HEK293 (cell line): ENCODE measurements at regions not wholly inside any gene's neighbourhood (a gene's known extent, or its start where the extent isn't known, plus 50 kb on each side); places are given as distances from the start of the nearest gene placed in this dataset.
A peak's percentile ranks its signal among the peaks of the same experiment; 100 is the strongest.

Experiments
- CTCF ChIA-PET: fragments of 350-600 bp; formaldehyde crosslinking; extraction: SDS; loops from one replicate; lab custom pipeline; 2021; ENCODE audit warnings: antibody characterized with exemption; lab: Yijun Ruan, JAX
- POLR2A ChIA-PET: fragments of 300-600 bp; formaldehyde crosslinking; extraction: SDS; loops from one replicate; lab custom pipeline; 2020; ENCODE audit warnings: antibody characterized with exemption, inconsistent platforms; lab: Yijun Ruan, JAX
- H3K27ac ChIP-seq: fragments of 200-500 bp; sonication (Bioruptor generic); 2 replicates; pipeline ENCODE4 v1.5.1; 2014; ENCODE audit warnings: low read depth, low read length, control low read depth, inconsistent platforms; ENCODE audit errors: extremely low read depth
- H3K36me3 ChIP-seq, 2 experiments: fragments of 200-500 bp in 1 of 2; sonication (Bioruptor generic) in 1 of 2; 1 replicate in 1 of 2; 2 replicates in 1 of 2; pipeline ENCODE4 v1.5.1; 2014 to 2017; ENCODE audit warnings: inconsistent platforms in 2 of 2, low read length in 2 of 2; ENCODE audit not compliant: control insufficient read depth in 2 of 2, insufficient read depth in 1 of 2
- H3K4me1 ChIP-seq: fragments of 200-500 bp; sonication (Bioruptor generic); 2 replicates; pipeline ENCODE4 v1.5.1; 2014; ENCODE audit warnings: mild to moderate bottlenecking, low read length, inconsistent platforms; ENCODE audit not compliant: control insufficient read depth, insufficient read depth
- H3K4me3 ChIP-seq: 2 replicates; pipeline ENCODE4 v1.5.1; 2011; ENCODE audit warnings: low read depth, mild to moderate bottlenecking, control low read depth, low read length, moderate library complexity
- H3K9me3 ChIP-seq: fragments of 200-500 bp; sonication (Bioruptor generic); 2 replicates; pipeline ENCODE4 v1.5.1; 2014; ENCODE audit warnings: low read depth, low read length, inconsistent platforms; ENCODE audit not compliant: control insufficient read depth, insufficient read depth
- BCL11A ChIP-seq: fragments of 450-650 bp; formaldehyde crosslinking; IDR thresholded peaks from 2 replicates; pipeline ENCODE4 v1.5.1; 2016; ENCODE audit warnings: low read depth, missing biosample characterization, missing genetic modification characterization
- FEZF1 ChIP-seq: fragments of 450-650 bp; formaldehyde crosslinking; IDR thresholded peaks from 2 replicates; pipeline ENCODE4 v1.5.1; 2016; ENCODE audit warnings: missing biosample characterization, missing genetic modification characterization
- HOXC10 ChIP-seq: sonication (generic); formaldehyde crosslinking; IDR thresholded peaks from 2 replicates; pipeline ENCODE4 v1.8.1; 2023; ENCODE audit warnings: mild to moderate bottlenecking, missing genetic modification reagents
- HOXD13 ChIP-seq: sonication (generic); formaldehyde crosslinking; IDR thresholded peaks from 2 replicates; pipeline ENCODE4 v1.8.0; 2022; ENCODE audit warnings: missing genetic modification reagents, borderline replicate concordance
- KLF1 ChIP-seq: fragments of 450-650 bp; formaldehyde crosslinking; IDR thresholded peaks from 2 replicates; pipeline ENCODE4 v1.5.1; 2016; ENCODE audit warnings: missing biosample characterization, missing genetic modification characterization
- PRDM6 ChIP-seq: fragments of 450-650 bp; formaldehyde crosslinking; IDR thresholded peaks from 2 replicates; pipeline ENCODE4 v1.5.1; 2017; ENCODE audit warnings: missing biosample characterization, missing genetic modification characterization
- SCRT1 ChIP-seq: fragments of 450-650 bp; formaldehyde crosslinking; IDR thresholded peaks from 2 replicates; pipeline ENCODE4 v1.5.1; 2016; ENCODE audit warnings: missing biosample characterization, missing genetic modification characterization, borderline replicate concordance
- WT1 ChIP-seq: fragments of 450-650 bp; formaldehyde crosslinking; IDR thresholded peaks from 2 replicates; pipeline ENCODE4 v1.5.1; 2016; ENCODE audit warnings: missing biosample characterization, missing genetic modification characterization
- ZEB2 ChIP-seq: fragments of 450-650 bp; formaldehyde crosslinking; IDR thresholded peaks from 2 replicates; pipeline ENCODE4 v1.5.1; 2016; ENCODE audit warnings: missing biosample characterization, missing genetic modification characterization
- ZFHX2 ChIP-seq: fragments of 450-650 bp; formaldehyde crosslinking; conservative IDR thresholded peaks from 2 replicates; pipeline ENCODE4 v1.5.1; 2016; ENCODE audit warnings: missing biosample characterization, missing genetic modification characterization
- ZNF121 ChIP-seq: fragments of 450-650 bp; formaldehyde crosslinking; IDR thresholded peaks from 2 replicates; pipeline ENCODE4 v1.5.1; 2016; ENCODE audit warnings: missing biosample characterization, missing genetic modification characterization
- ZNF174 ChIP-seq: fragments of 450-650 bp; formaldehyde crosslinking; IDR thresholded peaks from 2 replicates; pipeline ENCODE4 v1.5.0; 2017; ENCODE audit warnings: missing biosample characterization, mild to moderate bottlenecking, missing genetic modification characterization
- ZNF175 ChIP-seq: fragments of 450-650 bp; formaldehyde crosslinking; IDR thresholded peaks from 2 replicates; pipeline ENCODE4 v1.5.1; 2016; ENCODE audit warnings: missing biosample characterization, missing genetic modification characterization
- ZNF2 ChIP-seq: fragments of 450-650 bp; formaldehyde crosslinking; IDR thresholded peaks from 2 replicates; pipeline ENCODE4 v1.5.1; 2016; ENCODE audit warnings: missing biosample characterization, missing genetic modification characterization
- ZNF239 ChIP-seq: fragments of 450-650 bp; formaldehyde crosslinking; IDR thresholded peaks from 2 replicates; pipeline ENCODE4 v1.5.1; 2016; ENCODE audit warnings: missing biosample characterization, missing genetic modification characterization
- ZNF335 ChIP-seq: fragments of 450-650 bp; formaldehyde crosslinking; conservative IDR thresholded peaks from 2 replicates; pipeline ENCODE4 v1.5.1; 2016; ENCODE audit warnings: missing biosample characterization, missing genetic modification characterization
- ZNF354C ChIP-seq: fragments of 450-650 bp; formaldehyde crosslinking; IDR thresholded peaks from 2 replicates; pipeline ENCODE4 v1.5.1; 2016; ENCODE audit warnings: missing biosample characterization, missing genetic modification characterization, low read depth, borderline replicate concordance
- ZNF404 ChIP-seq: fragments of 450-650 bp; formaldehyde crosslinking; IDR thresholded peaks from 2 replicates; pipeline ENCODE4 v1.5.1; 2017; ENCODE audit warnings: missing biosample characterization, missing genetic modification characterization
- ZNF433 ChIP-seq: fragments of 450-650 bp; formaldehyde crosslinking; IDR thresholded peaks from 2 replicates; pipeline ENCODE4 v1.5.1; 2016; ENCODE audit warnings: missing biosample characterization, missing genetic modification characterization, low read depth
- ZNF518A ChIP-seq: fragments of 450-650 bp; formaldehyde crosslinking; conservative IDR thresholded peaks from 2 replicates; pipeline ENCODE4 v1.5.1; 2016; ENCODE audit warnings: low read depth, missing biosample characterization, missing genetic modification characterization
- ZNF561 ChIP-seq: fragments of 450-650 bp; IDR thresholded peaks from 2 replicates; pipeline ENCODE4 v1.5.1; 2018; ENCODE audit warnings: missing biosample characterization, missing genetic modification characterization, borderline replicate concordance
- ZNF580 ChIP-seq: fragments of 450-650 bp; formaldehyde crosslinking; IDR thresholded peaks from 2 replicates; pipeline ENCODE4 v1.5.1; 2016; ENCODE audit warnings: missing biosample characterization, missing genetic modification characterization
- ZNF624 ChIP-seq: fragments of 450-650 bp; formaldehyde crosslinking; IDR thresholded peaks from 2 replicates; pipeline ENCODE4 v1.5.1; 2017; ENCODE audit warnings: missing biosample characterization, missing genetic modification characterization
- ZNF658 ChIP-seq: fragments of 450-650 bp; formaldehyde crosslinking; IDR thresholded peaks from 2 replicates; pipeline ENCODE4; 2016; ENCODE audit warnings: missing biosample characterization, missing genetic modification characterization
- ZNF677 ChIP-seq: fragments of 450-650 bp; IDR thresholded peaks from 2 replicates; pipeline ENCODE4 v1.5.0; 2018; ENCODE audit warnings: missing biosample characterization, mild to moderate bottlenecking, missing genetic modification characterization, moderate library complexity
- ZNF692 ChIP-seq: fragments of 450-650 bp; formaldehyde crosslinking; IDR thresholded peaks from 2 replicates; pipeline ENCODE4 v1.5.1; 2016; ENCODE audit warnings: missing biosample characterization, missing genetic modification characterization
- ZSCAN16 ChIP-seq: fragments of 450-650 bp; formaldehyde crosslinking; IDR thresholded peaks from 2 replicates; pipeline ENCODE4 v1.5.1; 2016; ENCODE audit warnings: missing biosample characterization, missing genetic modification characterization

- TF ChIP-seq PRDM6 (tag by site-specific recombination) (no peak), WT1 (tag by site-specific recombination) (peak; percentile 72), ZNF518A (tag by site-specific recombination) (no peak), ZNF239 (tag by site-specific recombination) (no peak), ZNF692 (tag by site-specific recombination) (no peak), ZNF335 (no peak), ZEB2 (no peak), ZNF174 (tag by site-specific recombination) (no peak), FEZF1 (tag by site-specific recombination) (0 out of 2 replicates have a peak, but pooled peaks have one; percentile 11), ZNF433 (no peak), ZNF2 (no peak), HOXC10 (no peak), ZNF624 (no peak), BCL11A (tag by site-specific recombination) (no peak), ZNF658 (tag by site-specific recombination) (no peak), ZSCAN16 (tag by site-specific recombination) (no peak), ZNF677 (tag by site-specific recombination) (no peak), ZNF580 (tag by site-specific recombination) (no peak)
These were observed 147.2 kb upstream of the RBPJ start (continued) for GRCh38 chr4:26173619-26174018.

GRCh38 chr4:26174027-26174426 is 146.8 kb upstream of the RBPJ start:
- ChIA-PET CTCF (no interaction called here), POLR2A (interaction anchor here (1.6 kb wide), 1 partner anchor 146 kb away, joined by 4 read pairs; the partner anchor contains the start of gene RBPJ)
- Histone ChIP-seq H3K27ac (no peak overlapping the region), H3K4me1 (no peaks in the 10 kb centered on the region), H3K36me3 (no peaks in the 10 kb centered on the region), H3K4me3 (no peak overlapping the region), H3K9me3 (no peaks in the 10 kb centered on the region)
- TF ChIP-seq ZNF433 (no peak), SCRT1 (tag by site-specific recombination) (no peak), ZNF404 (tag by site-specific recombination) (no peak), KLF1 (tag by site-specific recombination) (no peak), HOXD13 (CRISPR knock-in tag) (no peak), ZNF561 (tag by site-specific recombination) (no peak), ZFHX2 (tag by site-specific recombination) (no peak), ZNF121 (tag by site-specific recombination) (no peak), ZNF175 (no peak), ZNF354C (no peak)
